GM12874 (cell line): ENCODE measurements at regions not wholly inside any gene's neighbourhood (a gene's known extent, or its start where the extent isn't known, plus 50 kb on each side); places are given as distances from the start of the nearest gene placed in this dataset.

Source experiments
- CTCF ChIP-seq: IDR thresholded peaks from 2 replicates; pipeline ENCODE4 v1.5.1; 2011; ENCODE audit warnings: low read depth, mild to moderate bottlenecking, control low read depth, low read length, moderate library complexity; ENCODE audit not compliant: insufficient read depth

GRCh38 chr14:51401272-51401671 is 161.2 kb downstream of the TMX1 start:
- TF ChIP-seq CTCF, result no peak

- TF ChIP-seq CTCF, result no peak
Observed at GRCh38 chr14:51401756-51402155, 161.7 kb downstream of the TMX1 start.

DNA sequence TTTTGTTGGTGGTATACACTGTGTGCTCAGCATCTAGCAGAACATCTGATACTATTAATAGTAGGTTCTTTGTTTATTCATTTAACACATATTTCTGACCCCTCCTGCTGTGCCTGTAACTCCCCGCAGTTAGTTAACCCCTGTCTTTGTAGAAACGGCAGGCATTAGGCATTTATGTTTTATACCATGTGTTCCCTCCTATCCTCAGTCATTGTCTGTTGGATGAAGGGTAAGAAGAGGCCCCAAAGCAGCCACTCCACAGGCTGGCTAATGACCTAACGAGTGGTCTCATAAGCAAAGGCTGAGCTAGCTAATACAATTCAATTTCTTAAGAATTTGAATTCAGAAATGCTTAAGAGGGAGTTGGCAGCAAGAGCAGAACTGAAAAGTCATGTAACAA is 170.8 kb downstream of the TMX1 start:
- TF ChIP-seq CTCF, result no peak

DNA sequence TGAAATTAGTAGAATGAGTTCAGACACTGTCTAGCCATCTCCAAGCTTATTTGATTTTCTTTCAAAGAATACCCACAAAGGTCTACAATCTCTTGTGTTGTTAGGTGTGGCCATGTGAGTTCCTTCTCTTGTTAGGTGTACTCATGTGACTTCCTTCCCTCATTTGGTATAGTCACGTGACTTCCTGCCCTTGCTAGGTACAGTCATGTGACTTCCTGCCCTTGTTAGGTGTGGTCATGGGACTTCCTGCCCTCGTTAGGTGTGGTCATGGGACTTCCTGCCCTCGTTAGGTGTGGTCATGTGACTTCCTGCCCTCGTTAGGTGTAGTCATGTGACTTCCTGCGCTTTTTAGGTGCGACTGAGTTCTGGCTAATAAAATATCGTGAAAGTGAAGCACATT is 179.6 kb downstream of the TMX1 start:
- TF ChIP-seq CTCF, result no peak

DNA sequence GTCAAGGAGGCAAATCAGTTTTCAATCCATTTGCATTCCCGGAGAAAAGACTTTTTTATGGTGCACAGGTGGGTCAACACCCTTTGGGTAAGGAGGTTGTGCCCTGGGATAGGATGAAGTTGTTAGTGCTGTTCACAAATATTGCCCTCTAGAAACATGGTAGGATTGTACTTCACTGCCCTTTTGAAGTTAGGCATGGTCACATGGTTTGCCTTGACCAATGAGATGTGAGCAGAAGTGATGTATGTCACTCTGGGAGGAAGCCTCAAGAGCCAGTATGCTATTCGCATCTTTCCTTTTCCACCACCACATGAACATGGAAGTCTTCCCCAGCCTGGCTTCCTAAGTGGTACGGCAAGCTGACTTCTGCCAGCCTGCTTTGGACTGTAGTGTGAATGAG is 182.7 kb downstream of the TMX1 start:
- no peak for TF ChIP-seq CTCF

GRCh38 chr14:51424041-51424440 is 184.0 kb downstream of the TMX1 start:
- TF ChIP-seq CTCF, result no peak

- no peak for TF ChIP-seq CTCF
Observed at GRCh38 chr14:51424561-51425251, 184.7 kb downstream of the TMX1 start.

DNA sequence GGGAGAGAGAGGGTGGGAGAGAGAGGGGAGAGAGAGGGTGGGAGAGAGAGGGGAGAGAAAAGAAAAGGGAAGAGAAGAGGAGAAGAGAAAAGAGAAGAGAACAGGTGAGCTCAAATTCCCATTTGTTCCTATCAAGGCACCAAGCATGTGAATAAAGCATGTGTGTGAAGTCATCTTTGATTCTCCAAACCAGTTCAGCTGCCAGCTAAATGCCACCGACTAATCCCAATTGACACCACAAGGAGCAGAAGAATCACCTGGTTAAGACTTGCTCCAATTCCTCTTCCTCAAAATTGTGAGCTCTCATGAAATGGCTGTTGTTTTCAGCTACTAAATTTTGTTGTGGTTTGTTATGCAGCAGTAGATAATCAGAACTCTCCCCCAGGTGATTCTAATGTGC is 188.9 kb downstream of the TMX1 start:
- no peak for TF ChIP-seq CTCF
